H9 (cell line): ENCODE measurements at regions not wholly inside any gene's neighbourhood (a gene's known extent, or its start where the extent isn't known, plus 50 kb on each side); places are given as distances from the start of the nearest gene placed in this dataset.

Experiments used
- DNase-seq: peaks from one replicate; pipeline ENCODE4 v3.0.0-alpha.2; 2017
- H2AFZ ChIP-seq: one replicate; pipeline ENCODE4 v1.6.1; 2013; ENCODE audit warnings: mild to moderate bottlenecking, low read length, control low read depth, moderate library complexity
- H2AK5ac ChIP-seq: 2 replicates; pipeline ENCODE4 v1.6.1; 2013; ENCODE audit warnings: low read length, control low read depth, mixed read lengths; ENCODE audit not compliant: insufficient read length
- H2BK120ac ChIP-seq: one replicate; pipeline ENCODE4 v1.6.1; 2013; ENCODE audit warnings: low read depth, mild to moderate bottlenecking, low read length, control low read depth, inconsistent platforms; ENCODE audit not compliant: poor library complexity, severe bottlenecking
- H2BK12ac ChIP-seq: 2 replicates; pipeline ENCODE4 v1.6.1; 2013; ENCODE audit warnings: low read length, control low read depth, mixed read lengths, low read depth; ENCODE audit not compliant: insufficient read length
- H2BK15ac ChIP-seq: 2 replicates; pipeline ENCODE4 v1.6.1; 2013; ENCODE audit warnings: low read depth, low read length, control low read depth
- H2BK20ac ChIP-seq: one replicate; pipeline ENCODE4 v1.6.1; 2013; ENCODE audit warnings: low read depth, mild to moderate bottlenecking, low read length, control low read depth, inconsistent platforms; ENCODE audit not compliant: poor library complexity, severe bottlenecking
- H2BK5ac ChIP-seq: 2 replicates; pipeline ENCODE4 v1.6.1; 2013; ENCODE audit warnings: low read length, control low read depth, mixed read lengths; ENCODE audit not compliant: insufficient read length
- H3K14ac ChIP-seq: 2 replicates; pipeline ENCODE4 v1.6.1; 2013; ENCODE audit warnings: low read length, control low read depth; ENCODE audit not compliant: insufficient read depth
- H3K18ac ChIP-seq: 2 replicates; pipeline ENCODE4 v1.6.1; 2013; ENCODE audit warnings: low read depth, mild to moderate bottlenecking, mixed read lengths, low read length, control low read depth; ENCODE audit not compliant: insufficient read length
- H3K23ac ChIP-seq: 2 replicates; pipeline ENCODE4 v1.6.1; 2013; ENCODE audit warnings: low read length, control low read depth, mixed read lengths, low read depth; ENCODE audit not compliant: insufficient read length
- H3K23me2 ChIP-seq: 2 replicates; pipeline ENCODE4 v1.6.1; 2013; ENCODE audit warnings: low read depth, mild to moderate bottlenecking, mixed read lengths, low read length, control low read depth; ENCODE audit not compliant: insufficient read length, poor library complexity, severe bottlenecking
- H3K27ac ChIP-seq: 2 replicates; pipeline ENCODE4 v1.5.1; 2013; ENCODE audit warnings: low read length, control low read depth, mixed read lengths, low read depth; ENCODE audit not compliant: insufficient read length
- H3K27me3 ChIP-seq: 2 replicates; pipeline ENCODE4 v1.6.1; 2013; ENCODE audit warnings: low read length, control low read depth, inconsistent platforms; ENCODE audit not compliant: insufficient read depth
- H3K4ac ChIP-seq: 2 replicates; pipeline ENCODE4 v1.6.1; 2013; ENCODE audit warnings: low read depth, mild to moderate bottlenecking, control low read depth, inconsistent platforms, low read length, moderate library complexity
- H3K4me1 ChIP-seq: 2 replicates; pipeline ENCODE4 v1.6.1; 2013; ENCODE audit warnings: low read length, control low read depth, inconsistent platforms; ENCODE audit not compliant: insufficient read depth
- H3K4me2 ChIP-seq: 2 replicates; pipeline ENCODE4 v1.6.1; 2013; ENCODE audit warnings: low read length, control low read depth, mixed read lengths; ENCODE audit not compliant: insufficient read length, insufficient read depth
- H3K56ac ChIP-seq: 2 replicates; pipeline ENCODE4 v1.6.1; 2013; ENCODE audit warnings: low read depth, mild to moderate bottlenecking, mixed read lengths, low read length, control low read depth; ENCODE audit not compliant: insufficient read length
- H3K79me1 ChIP-seq: 2 replicates; pipeline ENCODE4 v1.6.1; 2013; ENCODE audit warnings: low read depth, mild to moderate bottlenecking, moderate library complexity, low read length, control low read depth, inconsistent platforms; ENCODE audit not compliant: insufficient read depth, poor library complexity, severe bottlenecking
- H3K79me2 ChIP-seq: 2 replicates; pipeline ENCODE4 v1.6.1; 2013; ENCODE audit warnings: low read length, control low read depth, inconsistent platforms; ENCODE audit not compliant: insufficient read depth
- H3K9ac ChIP-seq: 2 replicates; pipeline ENCODE4 v1.6.1; 2013; ENCODE audit warnings: low read length, control low read depth, mixed read lengths; ENCODE audit not compliant: insufficient read length; ENCODE audit errors: extremely low read depth
- H3K9me3 ChIP-seq: one replicate; pipeline ENCODE4 v1.6.1; 2013; ENCODE audit warnings: low read depth, low read length, inconsistent platforms; ENCODE audit not compliant: control insufficient read depth
- H3T11ph ChIP-seq: one replicate; pipeline ENCODE4 v1.6.1; 2013; ENCODE audit warnings: mild to moderate bottlenecking, low read length, control low read depth, inconsistent platforms
- H4K20me1 ChIP-seq: one replicate; pipeline ENCODE4 v1.6.1; 2013; ENCODE audit not compliant: control insufficient read depth, insufficient read length, insufficient read depth
- H4K5ac ChIP-seq: 2 replicates; pipeline ENCODE4 v1.6.1; 2013; ENCODE audit warnings: low read depth, mild to moderate bottlenecking, mixed read lengths, low read length, control low read depth; ENCODE audit not compliant: insufficient read length
- H4K8ac ChIP-seq: replicated peaks from 2 replicates; pipeline ENCODE4 v1.6.1; 2013; ENCODE audit warnings: low read length, control low read depth, mixed read lengths, low read depth; ENCODE audit not compliant: insufficient read length
- H4K91ac ChIP-seq: 2 replicates; pipeline ENCODE4 v1.6.1; 2013; ENCODE audit warnings: low read depth, mild to moderate bottlenecking, moderate library complexity, mixed read lengths, low read length, control low read depth; ENCODE audit not compliant: insufficient read length
- H3K27ac Mint-ChIP-seq, 3 experiments: 2 replicates in 2 of 3; 3 replicates in 1 of 3; pipeline ENCODE4 v1.8.0; 2020 to 2021; ENCODE audit warnings: mixed read lengths in 3 of 3, mild to moderate bottlenecking in 1 of 3, moderate library complexity in 1 of 3
- H3K27me3 Mint-ChIP-seq: 2 replicates; pipeline ENCODE4 v1.8.0; 2021; ENCODE audit warnings: low read depth, mild to moderate bottlenecking, moderate library complexity, mixed read lengths
- H3K36me3 Mint-ChIP-seq, 3 experiments: 2 replicates in 2 of 3; 3 replicates in 1 of 3; pipeline ENCODE4 v1.8.0; 2020 to 2021; ENCODE audit warnings: low read depth in 3 of 3, mixed read lengths in 3 of 3; ENCODE audit not compliant: insufficient read depth in 1 of 3
- H3K4me1 Mint-ChIP-seq, 2 experiments: 2 replicates each; pipeline ENCODE4 v1.8.0; 2020; ENCODE audit warnings: mixed read lengths in 2 of 2
- H3K4me3 Mint-ChIP-seq, 2 experiments: 2 replicates in 1 of 2; 3 replicates in 1 of 2; pipeline ENCODE4 v1.8.0; 2020 to 2021; ENCODE audit warnings: mild to moderate bottlenecking in 2 of 2, mixed read lengths in 2 of 2, moderate library complexity in 1 of 2
- H3K9me3 Mint-ChIP-seq, 2 experiments: 2 replicates in 1 of 2; 3 replicates in 1 of 2; pipeline ENCODE4 v1.8.0; 2020; ENCODE audit warnings: mild to moderate bottlenecking in 2 of 2, mixed read lengths in 2 of 2, moderate library complexity in 1 of 2
- CTCF ChIP-seq: fragments of 200-600 bp; sonication (generic); conservative IDR thresholded peaks from 3 replicates; pipeline ENCODE4 v1.8.0; 2021; ENCODE audit warnings: antibody characterized with exemption, mild to moderate bottlenecking
- WGBS: extraction: QIAGEN DNeasy Blood & Tissue Kit; methylation state at CpG from one replicate; pipeline ENCODE4 v1.1.7; 2013; ENCODE audit warnings: missing lambda C conversion rate, low lambda C conversion rate, mixed read lengths; ENCODE audit not compliant: insufficient read length; ENCODE audit errors: extremely low coverage; 5-methylcytosine and 5-hydroxymethylcytosine counted together

- H3T11ph ChIP-seq, result no peak overlapping the region
- H3K27me3 Mint-ChIP-seq, result peaks cover 20% of the 10 kb centered on the region
- H3K56ac ChIP-seq, result no peak overlapping the region
- H4K8ac ChIP-seq, result no peak overlapping the region
- H4K20me1 ChIP-seq, result no peaks in the 10 kb centered on the region
- no peaks in the 10 kb centered on the region for H3K79me2 ChIP-seq
- H4K91ac ChIP-seq, result no peak overlapping the region
- H2BK120ac ChIP-seq, result no peak overlapping the region
- H3K9me3 Mint-ChIP-seq, result no peaks in the 10 kb centered on the region
- no peak overlapping the region for H2BK20ac ChIP-seq
- H2BK5ac ChIP-seq, result no peak overlapping the region
- H3K4me3 Mint-ChIP-seq, result no peak overlapping the region
- H3K23ac ChIP-seq, result no peak overlapping the region
- H3K27ac Mint-ChIP-seq, result no peak overlapping the region
- TF ChIP-seq CTCF, result no peak
- no peak overlapping the region for H3K14ac ChIP-seq
- no peaks in the 10 kb centered on the region for H3K36me3 Mint-ChIP-seq
- peaks cover 10 to 13% of the 10 kb centered on the region in 2 experiments for H3K4me1 Mint-ChIP-seq
- no peaks in the 10 kb centered on the region for H3K9me3 ChIP-seq
- no peak overlapping the region for H2AK5ac ChIP-seq
- H2BK15ac ChIP-seq, result no peak overlapping the region
- H4K5ac ChIP-seq, result no peak overlapping the region
- no peaks in the 10 kb centered on the region for H3K79me1 ChIP-seq
- H3K9ac ChIP-seq, result no peak overlapping the region
- no peak overlapping the region for H3K18ac ChIP-seq
- DNase-seq, result no peak
- no peak overlapping the region for H3K27ac ChIP-seq
- no peaks in the 10 kb centered on the region for H3K27me3 ChIP-seq
- no peak overlapping the region for H2BK12ac ChIP-seq
- WGBS, result no CpG with 5 or more reads among the region's 7 CpGs
- no peaks in the 10 kb centered on the region; the same call in 1 of the 2 replicates for H3K4me1 ChIP-seq
- H3K4ac ChIP-seq, result no peak overlapping the region
- H2AFZ ChIP-seq, result no peak overlapping the region
- no peaks in the 10 kb centered on the region for H3K23me2 ChIP-seq
- no peak overlapping the region for H3K4me2 ChIP-seq
These were observed 161.6 kb downstream of the BCL11A start for GRCh38 chr2:60391649-60392375.
